Prostate gland (tissue), 2 donors: ENCODE measurements at regions not wholly inside any gene's neighbourhood (a gene's known extent, or its start where the extent isn't known, plus 50 kb on each side); places are given as distances from the start of the nearest gene placed in this dataset.

ENCODE experiments used
- CTCF ChIP-seq, 4 experiments: fragments of 200-600 bp in 2 of 4; fragments of 450-650 bp in 2 of 4; sonication (generic) in 2 of 4; IDR thresholded peaks; 1 replicate in 3 of 4; 2 replicates in 1 of 4; pipeline ENCODE4 v1.5.1; 2016 to 2019; ENCODE audit warnings: antibody characterized with exemption in 4 of 4, mild to moderate bottlenecking in 2 of 4, moderate library complexity in 2 of 4
- POLR2A ChIP-seq: fragments of 450-650 bp; IDR thresholded peaks from one replicate; pipeline ENCODE4 v1.6.1; 2016; ENCODE audit warnings: antibody characterized with exemption, mild to moderate bottlenecking
- POLR2AphosphoS5 ChIP-seq: sonication (generic); formaldehyde crosslinking; IDR thresholded peaks from one replicate; pipeline ENCODE4 v1.6.1; 2017; ENCODE audit warnings: antibody characterized with exemption

DNA sequence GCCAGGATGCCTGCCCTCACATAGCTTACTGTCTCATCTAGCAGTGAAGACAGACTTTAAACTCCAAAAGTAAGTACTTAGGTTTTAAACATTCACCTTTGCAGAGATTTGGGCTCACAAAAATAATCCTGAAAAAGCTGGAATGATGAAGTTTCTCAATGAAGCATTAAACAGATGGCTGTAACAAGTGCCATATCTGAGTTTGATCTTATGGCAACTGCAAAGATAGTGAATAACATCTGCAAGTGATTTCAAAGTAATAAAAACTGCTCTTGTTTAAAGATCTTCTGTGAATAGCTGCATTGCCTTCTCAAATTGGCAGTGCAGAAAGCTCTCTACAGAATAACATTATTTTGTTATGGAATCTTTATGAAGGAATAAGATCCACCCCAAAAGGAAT is 271.2 kb upstream of the SMIM31 start:
- TF ChIP-seq CTCF (IDR thresholded peaks at IDR 0.05) (no peak), POLR2A (no peak), POLR2AphosphoS5 (no peak)
